CD4-positive, alpha-beta T cell (primary cell): ENCODE measurements at regions not wholly inside any gene's neighbourhood (a gene's known extent, or its start where the extent isn't known, plus 50 kb on each side); places are given as distances from the start of the nearest gene placed in this dataset.

Source experiments
- ATAC-seq: fragments of 200-7000 bp; cut with Tn5 transposase; one replicate; pipeline ENCODE4 v1.10.0; 2022; ENCODE audit warnings: mild to moderate bottlenecking; ENCODE audit not compliant: poor library complexity
- CTCF ChIA-PET: fragments of 350-600 bp; sonication (Branson Sonifier 250); formaldehyde crosslinking; loops from one replicate; lab custom pipeline; 2021; ENCODE audit warnings: antibody characterized with exemption, inconsistent platforms; lab: Charles Lee
- POLR2A ChIA-PET: fragments of 350-600 bp; sonication (Branson Sonifier 250); formaldehyde crosslinking; loops from one replicate; lab custom pipeline; 2021; ENCODE audit warnings: antibody characterized with exemption, inconsistent platforms; lab: Charles Lee
- DNase-seq, 14 experiments: peaks; one replicate each; pipeline ENCODE4 v3.0.0-alpha.2; 2013 to 2020; ENCODE audit warnings: mixed read lengths in 2 of 14
- H3K27ac ChIP-seq, 2 donors: one replicate each; pipeline versions ENCODE4 v1.5.1 to v1.7.0; 2013; ENCODE audit warnings: low read length in 2 of 2, low read depth in 1 of 2, mild to moderate bottlenecking in 1 of 2
- H3K27me3 ChIP-seq, 2 experiments: 1 replicate in 1 of 2; 2 replicates in 1 of 2; pipeline versions ENCODE4 v1.6.1 to v1.7.0; 2013; ENCODE audit warnings: low read length in 2 of 2, control low read depth in 1 of 2, mild to moderate bottlenecking in 1 of 2, moderate library complexity in 1 of 2; ENCODE audit not compliant: insufficient read depth in 2 of 2, control insufficient read depth in 1 of 2
- H3K36me3 ChIP-seq: one replicate; pipeline ENCODE4 v1.6.1; 2013; ENCODE audit warnings: low read length, control low read depth; ENCODE audit not compliant: insufficient read depth
- H3K4me1 ChIP-seq: one replicate; pipeline ENCODE4 v1.6.1; 2013; ENCODE audit warnings: low read length, control low read depth; ENCODE audit not compliant: insufficient read depth
- H3K4me3 ChIP-seq: one replicate; pipeline ENCODE4 v1.5.1; 2013; ENCODE audit warnings: mild to moderate bottlenecking, low read length, moderate library complexity
- H3K9me3 ChIP-seq, 2 experiments: 1 replicate in 1 of 2; 2 replicates in 1 of 2; pipeline versions ENCODE4 v1.6.1 to v1.7.0; 2013; ENCODE audit warnings: low read length in 2 of 2, mild to moderate bottlenecking in 2 of 2, control low read depth in 1 of 2, moderate library complexity in 1 of 2; ENCODE audit not compliant: control insufficient read depth in 1 of 2, insufficient read depth in 1 of 2
- H3K27ac Mint-ChIP-seq: one replicate; pipeline ENCODE4 v1.8.0; 2020; ENCODE audit warnings: mixed read lengths
- H3K27me3 Mint-ChIP-seq: one replicate; pipeline ENCODE4 v1.8.0; 2021; ENCODE audit warnings: mixed read lengths
- H3K36me3 Mint-ChIP-seq: one replicate; pipeline ENCODE4 v1.8.0; 2021; ENCODE audit warnings: low read depth, mixed read lengths
- H3K4me1 Mint-ChIP-seq: one replicate; pipeline ENCODE4 v1.8.0; 2021; ENCODE audit warnings: low read depth, mixed read lengths
- H3K4me3 Mint-ChIP-seq: one replicate; pipeline ENCODE4 v1.8.0; 2020; ENCODE audit warnings: mild to moderate bottlenecking, mixed read lengths
- H3K9me3 Mint-ChIP-seq: one replicate; pipeline ENCODE4 v1.8.0; 2020; ENCODE audit warnings: mixed read lengths
- CTCF ChIP-seq: fragments of 200-600 bp; IDR thresholded peaks from one replicate; pipeline ENCODE4 v1.8.0; 2022; ENCODE audit warnings: antibody characterized with exemption, mild to moderate bottlenecking
- intact Hi-C, 2 experiments: fragments of 100-400 bp; cut with DNase I in 1 of 2; cut with micrococcal nuclease in 1 of 2; formaldehyde crosslinking; loops; one replicate each; pipeline versions ENCODE4 v1.15.1 to v1.9.0; 2023 to 2025; cut with DNase I, micrococcal nuclease

- ChIA-PET POLR2A (no interaction called here), CTCF (no interaction called here)
- ATAC-seq = no peak
- Histone ChIP-seq H3K4me1 (no peaks in the 10 kb centered on the region), H3K27ac (no peak overlapping the region), H3K9me3 (no peaks in the 10 kb centered on the region), H3K36me3 (no peaks in the 10 kb centered on the region), H3K4me3 (no peak overlapping the region), H3K27me3 (peaks cover 9% of the 10 kb centered on the region in 2 experiments)
- no peak overlapping the region for H3K27ac Mint-ChIP-seq
- intact Hi-C loops = no loop called here
- peaks cover 24% of the 10 kb centered on the region for H3K27me3 Mint-ChIP-seq
- no peak for DNase-seq
- no peaks in the 10 kb centered on the region for H3K36me3 Mint-ChIP-seq
- no peak overlapping the region for H3K4me3 Mint-ChIP-seq
- no peaks in the 10 kb centered on the region for H3K9me3 Mint-ChIP-seq
- TF ChIP-seq CTCF = no peak
- no peaks in the 10 kb centered on the region for H3K4me1 Mint-ChIP-seq
Measured at GRCh38 chr1:38738207-38738606, 121.4 kb downstream of the RRAGC start.

DNA sequence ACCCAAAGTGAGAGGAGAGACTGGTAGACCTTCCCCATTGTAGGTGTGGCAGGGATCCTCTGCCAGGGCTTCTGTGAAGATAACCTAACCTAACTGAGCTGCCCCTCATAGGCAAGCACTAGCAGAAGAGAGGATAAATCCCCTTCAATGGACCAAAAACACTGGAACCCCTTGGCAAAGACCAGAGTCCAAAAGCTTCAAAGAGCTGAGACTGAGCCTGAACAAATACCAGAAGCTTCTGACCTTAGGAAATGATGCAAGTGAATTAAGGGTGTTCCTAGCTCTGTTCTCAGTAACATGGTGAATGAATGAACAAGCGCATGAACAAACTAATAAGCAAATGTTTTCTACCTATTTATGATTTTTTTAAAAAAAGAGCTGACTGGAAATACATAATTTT, 123.2 kb downstream of the RRAGC start:
- peaks cover 41% of the 10 kb centered on the region for H3K27me3 Mint-ChIP-seq
- intact Hi-C loops = no loop called here
- no peaks in the 10 kb centered on the region for H3K4me1 Mint-ChIP-seq
- ChIA-PET POLR2A (no interaction called here), CTCF (no interaction called here)
- ATAC-seq (no peak), DNase-seq (no peak)
- H3K36me3 Mint-ChIP-seq = no peaks in the 10 kb centered on the region
- no peaks in the 10 kb centered on the region for H3K9me3 Mint-ChIP-seq
- H3K27ac Mint-ChIP-seq = no peak overlapping the region
- Histone ChIP-seq H3K4me1 (no peaks in the 10 kb centered on the region), H3K27ac (no peak overlapping the region), H3K4me3 (no peak overlapping the region), H3K36me3 (no peaks in the 10 kb centered on the region), H3K27me3 (peaks cover 9 to 12% of the 10 kb centered on the region in 2 experiments), H3K9me3 (no peaks in the 10 kb centered on the region)
- no peak for TF ChIP-seq CTCF
- no peak overlapping the region for H3K4me3 Mint-ChIP-seq

- Mint-ChIP-seq H3K27me3 (peaks cover 47% of the 10 kb centered on the region), H3K36me3 (no peaks in the 10 kb centered on the region), H3K9me3 (no peaks in the 10 kb centered on the region), H3K27ac (no peak overlapping the region), H3K4me3 (no peak overlapping the region), H3K4me1 (no peaks in the 10 kb centered on the region)
- Histone ChIP-seq H3K4me3 (no peak overlapping the region), H3K4me1 (no peaks in the 10 kb centered on the region), H3K9me3 (no peaks in the 10 kb centered on the region), H3K27me3 (peaks cover 12% of the 10 kb centered on the region in 2 experiments), H3K27ac (no peak overlapping the region), H3K36me3 (no peaks in the 10 kb centered on the region)
- no peak for TF ChIP-seq CTCF
- ChIA-PET POLR2A (no interaction called here), CTCF (no interaction called here)
- DNase-seq = no peak
- no peak for ATAC-seq
- intact Hi-C loops = no loop called here
Measured at GRCh38 chr1:38735651-38736161, 123.9 kb downstream of the RRAGC start.
